ENCODE measurements at regions not wholly inside any gene's neighbourhood (a gene's known extent, or its start where the extent isn't known, plus 50 kb on each side); places are given as distances from the start of the nearest gene placed in this dataset.

DNA sequence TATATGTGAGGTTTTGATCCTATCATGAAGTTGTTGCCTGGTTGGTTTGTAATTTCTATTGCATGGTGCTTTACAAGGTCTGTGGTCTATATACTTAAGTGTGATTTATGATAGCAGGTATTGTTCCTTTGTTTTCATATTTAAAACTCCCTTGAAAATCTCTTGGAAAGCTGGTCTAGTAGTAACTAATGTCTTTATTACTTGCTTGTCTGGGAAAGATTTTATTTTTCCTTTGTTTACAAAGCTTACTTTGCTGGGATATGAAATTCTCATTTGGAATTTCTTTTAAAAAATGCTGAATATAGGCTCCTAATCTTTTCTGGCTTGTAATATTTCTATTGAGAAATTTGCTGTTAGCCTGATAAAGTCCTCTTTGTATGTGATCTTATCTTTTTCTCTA lies 862.9 kb upstream of the NXPH2 start:
- TF ChIP-seq CTCF (IDR thresholded peaks at IDR 0.05; ENCODE audit: insufficient read depth, low read length, poor library complexity, severe bottlenecking) (no peak), EZH2phosphoT487 (conservative IDR thresholded peaks at IDR 0.05; ENCODE audit: low read length) (no peak)
